ENCODE measurements at regions not wholly inside any gene's neighbourhood (a gene's known extent, or its start where the extent isn't known, plus 50 kb on each side); places are given as distances from the start of the nearest gene placed in this dataset.

GRCh38 chr3:152056481-152056880, 183.0 kb downstream of the SUCNR1 start:
- Histone ChIP-seq H3K9me3 (no peaks in the 10 kb centered on the region), H3K4me3 (no peak overlapping the region), H3K4me1 (no peaks in the 10 kb centered on the region), H3K27me3 (replicated peaks in 1 of 7) (no peaks in the 10 kb centered on the region), H3K36me3 (no peaks in the 10 kb centered on the region), H3K27ac (no peak overlapping the region)
- DNase-seq, result no peak
- intact Hi-C loops (cut with DNase I; ENCODE audit: low total_unique reads), result no loop called here
- TF ChIP-seq CTCF (IDR thresholded peaks at IDR 0.05 in 8 of 11, conservative IDR thresholded peaks at IDR 0.05 in 3 of 11) (no peak), POLR2AphosphoS5 (IDR thresholded peaks at IDR 0.05) (no peak), POLR2A (IDR thresholded peaks at IDR 0.05) (no peak)

GRCh38 chr3:152056987-152057386, 183.5 kb downstream of the SUCNR1 start:
- no peak overlapping the region for H3K4me3 ChIP-seq
- TF ChIP-seq POLR2AphosphoS5 (IDR thresholded peaks at IDR 0.05) (no peak), POLR2A (IDR thresholded peaks at IDR 0.05) (no peak), CTCF (IDR thresholded peaks at IDR 0.05 in 8 of 11, conservative IDR thresholded peaks at IDR 0.05 in 3 of 11) (no peak)
- H3K4me1 ChIP-seq, result no peaks in the 10 kb centered on the region
- no peak overlapping the region for H3K27ac ChIP-seq
- H3K27me3 ChIP-seq (replicated peaks in 1 of 7), result no peaks in the 10 kb centered on the region
- no peaks in the 10 kb centered on the region for H3K9me3 ChIP-seq
- H3K36me3 ChIP-seq, result no peaks in the 10 kb centered on the region
- intact Hi-C loops (cut with DNase I; ENCODE audit: low total_unique reads), result no loop called here
- DNase-seq, result no peak
- WGBS, 5 donors, result 75 to 92% (median 81%) methylated on average over 3 of the region's 3 CpGs

- no peaks in the 10 kb centered on the region for H3K9me3 ChIP-seq
- WGBS, 5 donors, result 69 to 83% (median 77%) methylated on average over 2 of the region's 2 CpGs
- no peaks in the 10 kb centered on the region for H3K27me3 ChIP-seq (replicated peaks in 1 of 7)
- no peaks in the 10 kb centered on the region for H3K36me3 ChIP-seq
- intact Hi-C loops (cut with DNase I; ENCODE audit: low total_unique reads), result no loop called here
- TF ChIP-seq CTCF (IDR thresholded peaks at IDR 0.05 in 8 of 11, conservative IDR thresholded peaks at IDR 0.05 in 3 of 11) (no peak), POLR2A (IDR thresholded peaks at IDR 0.05) (no peak), POLR2AphosphoS5 (IDR thresholded peaks at IDR 0.05) (no peak)
- no peak overlapping the region for H3K27ac ChIP-seq
- H3K4me1 ChIP-seq, result no peaks in the 10 kb centered on the region
- no peak for DNase-seq
- H3K4me3 ChIP-seq, result no peak overlapping the region
Measured at GRCh38 chr3:152058856-152059255, 185.4 kb downstream of the SUCNR1 start.

GRCh38 chr3:152060701-152061100, 187.3 kb downstream of the SUCNR1 start:
- Histone ChIP-seq H3K4me3 (no peak overlapping the region), H3K4me1 (no peaks in the 10 kb centered on the region), H3K9me3 (no peaks in the 10 kb centered on the region), H3K36me3 (no peaks in the 10 kb centered on the region), H3K27me3 (replicated peaks in 1 of 7) (no peaks in the 10 kb centered on the region), H3K27ac (no peak overlapping the region)
- TF ChIP-seq CTCF (IDR thresholded peaks at IDR 0.05 in 8 of 11, conservative IDR thresholded peaks at IDR 0.05 in 3 of 11) (no peak), POLR2A (IDR thresholded peaks at IDR 0.05) (no peak), POLR2AphosphoS5 (IDR thresholded peaks at IDR 0.05) (no peak)
- WGBS, 5 donors, result 63 to 84% (median 75%) methylated on average over 1 of the region's 1 CpG
- DNase-seq, result no peak
- intact Hi-C loops (cut with DNase I; ENCODE audit: low total_unique reads), result no loop called here
